H1 (cell line): ENCODE measurements at regions not wholly inside any gene's neighbourhood (a gene's known extent, or its start where the extent isn't known, plus 50 kb on each side); places are given as distances from the start of the nearest gene placed in this dataset.

ENCODE experiments used
- CTCF ChIA-PET: fragments of 300-600 bp; sonication (Branson Sonifier 250); formaldehyde crosslinking; loops from one replicate; lab custom pipeline; 2021; ENCODE audit not compliant: partially characterized antibody; lab: Charles Lee
- POLR2A ChIA-PET: fragments of 300-600 bp; sonication (Branson Sonifier 250); formaldehyde crosslinking; loops from one replicate; lab custom pipeline; 2021; ENCODE audit warnings: inconsistent platforms; ENCODE audit not compliant: partially characterized antibody; lab: Charles Lee
- DNase-seq, 2 experiments: peaks; one replicate each; pipeline versions ENCODE4 v3.0.0 to v3.0.0-alpha.2; 2010 to 2022; ENCODE audit warnings: low spot score in 2 of 2, low read depth in 1 of 2, mixed read lengths in 1 of 2
- FAIRE-seq: peaks from 2 replicates; lab custom pipeline; 2011; peaks lifted over from hg19 to GRCh38; lab: Jason Lieb, UNC
- H2AFZ ChIP-seq: 2 replicates; pipeline ENCODE4 v1.8.1; 2012; ENCODE audit warnings: low read length, inconsistent platforms
- H2AK5ac ChIP-seq: 2 replicates; pipeline ENCODE4 v1.6.1; 2013; ENCODE audit warnings: low read depth, low read length
- H2BK120ac ChIP-seq: replicated peaks from 2 replicates; pipeline ENCODE3; 2013; ENCODE audit warnings: low read depth, low read length, inconsistent platforms
- H2BK12ac ChIP-seq: 2 replicates; pipeline ENCODE4 v1.6.1; 2013; ENCODE audit warnings: low read depth, low read length
- H2BK15ac ChIP-seq: 2 replicates; pipeline ENCODE4 v1.6.1; 2013; ENCODE audit warnings: low read length
- H2BK20ac ChIP-seq: 2 replicates; pipeline ENCODE4 v1.6.1; 2013; ENCODE audit warnings: low read length
- H2BK5ac ChIP-seq: 2 replicates; pipeline ENCODE4 v1.6.1; 2013; ENCODE audit warnings: low read depth, low read length
- H3K14ac ChIP-seq: 2 replicates; pipeline ENCODE4 v1.6.1; 2013; ENCODE audit warnings: inconsistent platforms; ENCODE audit not compliant: insufficient read length
- H3K18ac ChIP-seq: 2 replicates; pipeline ENCODE4 v1.6.1; 2013; ENCODE audit warnings: low read length; ENCODE audit errors: extremely low read depth
- H3K23ac ChIP-seq: 2 replicates; pipeline ENCODE4 v1.6.1; 2013; ENCODE audit warnings: inconsistent platforms; ENCODE audit not compliant: insufficient read length
- H3K23me2 ChIP-seq: 2 replicates; pipeline ENCODE4 v1.6.1; 2013; ENCODE audit warnings: low read depth, low read length
- H3K27ac ChIP-seq: 2 replicates; pipeline ENCODE4 v1.6.1; 2011; ENCODE audit warnings: low read depth, low read length, inconsistent platforms
- H3K27me3 ChIP-seq, 4 experiments: replicated peaks in 1 of 4; 1 replicate in 1 of 4; 2 replicates in 3 of 4; pipeline versions ENCODE4 v1.6.1 to v1.8.1; 2011 to 2013; ENCODE audit warnings: low read length in 3 of 4, mild to moderate bottlenecking in 3 of 4, inconsistent platforms in 2 of 4, mixed read lengths in 2 of 4, moderate library complexity in 1 of 4; ENCODE audit not compliant: control insufficient read depth in 3 of 4, insufficient read depth in 3 of 4; ENCODE audit errors: extremely low read depth in 1 of 4
- H3K36me3 ChIP-seq, 4 experiments: 2 replicates each; pipeline versions ENCODE4 v1.6.1 to v1.8.1; 2011 to 2013; ENCODE audit warnings: mild to moderate bottlenecking in 4 of 4, low read length in 3 of 4, moderate library complexity in 2 of 4, control low read depth in 1 of 4, inconsistent platforms in 1 of 4; ENCODE audit not compliant: insufficient read depth in 4 of 4, control insufficient read depth in 2 of 4
- H3K4ac ChIP-seq: replicated peaks from 2 replicates; pipeline ENCODE3; 2013; ENCODE audit warnings: low read length, low read depth, mixed read lengths, inconsistent platforms; ENCODE audit not compliant: insufficient read length
- H3K4me1 ChIP-seq, 4 experiments: replicated peaks in 1 of 4; 1 replicate in 1 of 4; 2 replicates in 3 of 4; pipeline versions ENCODE4 v1.6.1 to v1.8.1; 2011 to 2013; ENCODE audit warnings: low read length in 3 of 4, inconsistent platforms in 2 of 4, mixed read lengths in 1 of 4; ENCODE audit not compliant: insufficient read depth in 4 of 4, control insufficient read depth in 3 of 4
- H3K4me2 ChIP-seq, 2 experiments: 2 replicates each; pipeline versions ENCODE4 v1.6.1 to v1.8.1; 2011 to 2013; ENCODE audit warnings: low read depth in 2 of 2, low read length in 2 of 2, control low read depth in 1 of 2, inconsistent platforms in 1 of 2, mild to moderate bottlenecking in 1 of 2; ENCODE audit not compliant: insufficient read depth in 1 of 2
- H3K4me3 ChIP-seq, 4 experiments: fragments of 200-600, 300-600 bp in 1 of 4; sonication (generic), shearing (Covaris generic), sonication (Bioruptor Twin) in 1 of 4; 2 replicates each; pipeline versions ENCODE4 v1.5.1 to v1.8.1; 2011 to 2016; ENCODE audit warnings: low read length in 4 of 4, low read depth in 3 of 4, control low read depth in 2 of 4, inconsistent platforms in 2 of 4, mild to moderate bottlenecking in 2 of 4, mixed read lengths in 1 of 4, moderate library complexity in 1 of 4; ENCODE audit not compliant: insufficient read depth in 2 of 4; ENCODE audit errors: extremely low read depth in 1 of 4
- H3K56ac ChIP-seq: replicated peaks from 2 replicates; pipeline ENCODE3; 2013; ENCODE audit warnings: low read depth, mild to moderate bottlenecking, mixed read lengths, low read length, inconsistent platforms; ENCODE audit not compliant: insufficient read length
- H3K79me1 ChIP-seq: 2 replicates; pipeline ENCODE4 v1.6.1; 2013; ENCODE audit warnings: low read depth, low read length, control low read depth
- H3K79me2 ChIP-seq, 2 experiments: 2 replicates each; pipeline versions ENCODE4 v1.6.1 to v1.8.1; 2012 to 2013; ENCODE audit warnings: low read length in 2 of 2, mild to moderate bottlenecking in 2 of 2, inconsistent platforms in 1 of 2; ENCODE audit not compliant: insufficient read depth in 2 of 2, control insufficient read depth in 1 of 2
- H3K9ac ChIP-seq, 4 experiments: replicated peaks in 1 of 4; 1 replicate in 1 of 4; 2 replicates in 3 of 4; pipeline versions ENCODE4 v1.6.1 to v1.8.1; 2011 to 2013; ENCODE audit warnings: low read depth in 3 of 4, low read length in 3 of 4, control low read depth in 2 of 4, mild to moderate bottlenecking in 2 of 4, moderate library complexity in 2 of 4, inconsistent platforms in 1 of 4; ENCODE audit errors: extremely low read depth in 1 of 4
- H3K9me3 ChIP-seq, 2 experiments: 2 replicates each; pipeline versions ENCODE4 v1.6.1 to v1.8.1; 2012 to 2013; ENCODE audit warnings: mild to moderate bottlenecking in 2 of 2, moderate library complexity in 2 of 2, control low read depth in 1 of 2, inconsistent platforms in 1 of 2, low read depth in 1 of 2, low read length in 1 of 2, mixed read lengths in 1 of 2; ENCODE audit not compliant: insufficient read depth in 2 of 2
- H4K20me1 ChIP-seq, 2 experiments: replicated peaks in 1 of 2; 2 replicates each; pipeline versions ENCODE3 to v1.8.1; 2011 to 2013; ENCODE audit warnings: inconsistent platforms in 2 of 2, low read length in 2 of 2, mild to moderate bottlenecking in 1 of 2; ENCODE audit not compliant: insufficient read depth in 2 of 2, control insufficient read depth in 1 of 2
- H4K5ac ChIP-seq: 2 replicates; pipeline ENCODE4 v1.6.1; 2013; ENCODE audit warnings: low read length, low read depth, mixed read lengths, inconsistent platforms; ENCODE audit not compliant: insufficient read length
- H4K8ac ChIP-seq: 2 replicates; pipeline ENCODE4 v1.8.0; 2013; ENCODE audit warnings: mild to moderate bottlenecking, moderate library complexity, low read length, inconsistent platforms; ENCODE audit not compliant: insufficient read depth; ENCODE audit errors: extremely low read depth
- H4K91ac ChIP-seq: replicated peaks from 2 replicates; pipeline ENCODE3; 2013; ENCODE audit warnings: low read length, mixed read lengths, inconsistent platforms; ENCODE audit not compliant: insufficient read length
- BCL11A ChIP-seq, 2 experiments: IDR thresholded peaks; one replicate each; pipeline ENCODE4 v1.6.1; 2011; ENCODE audit warnings: low read depth in 2 of 2, low read length in 2 of 2, mild to moderate bottlenecking in 2 of 2
- TAF1 ChIP-seq: IDR thresholded peaks from 2 replicates; pipeline ENCODE4 v1.6.1; 2011; ENCODE audit warnings: mild to moderate bottlenecking, low read depth, low read length
- WGBS, 2 experiments: shearing (Covaris generic) in 1 of 2; methylation state at CpG; one replicate each; pipeline versions ENCODE4 v1.1.6 to v1.1.7; 2013 to 2015; ENCODE audit warnings: low lambda C conversion rate in 2 of 2, mixed read lengths in 2 of 2, inconsistent platforms in 1 of 2, low coverage in 1 of 2, missing lambda C conversion rate in 1 of 2; ENCODE audit not compliant: insufficient replicate concordance in 2 of 2, insufficient coverage in 1 of 2, insufficient read length in 1 of 2; ENCODE audit errors: extremely low coverage in 1 of 2, missing lambda C conversion rate in 1 of 2; 5-methylcytosine and 5-hydroxymethylcytosine counted together

DNA sequence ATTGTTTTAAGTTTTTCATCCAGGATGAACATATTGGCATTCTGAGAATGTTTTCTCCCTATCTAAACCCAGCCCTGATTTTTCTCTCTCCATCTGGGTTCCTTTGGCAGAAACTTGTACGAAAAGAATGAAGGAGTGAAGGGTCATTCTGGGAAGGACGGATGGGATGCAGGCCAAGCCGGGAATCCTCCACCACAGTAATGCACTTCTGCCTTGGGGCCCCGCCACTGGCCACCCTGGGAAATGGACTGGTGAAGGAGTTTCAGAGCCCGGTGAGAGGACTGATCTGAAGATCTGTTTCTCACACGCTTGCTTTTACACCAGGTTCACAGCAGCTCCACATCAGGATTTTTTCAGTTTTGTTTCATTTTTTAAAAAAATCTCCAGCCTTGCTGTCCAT, 554.8 kb downstream of the BNC2 start:
- Histone ChIP-seq H3K9me3 (no peaks in the 10 kb centered on the region), H3K27ac (no peak overlapping the region), H2BK120ac (no peak overlapping the region), H2BK12ac (no peak overlapping the region), H4K91ac (no peak overlapping the region), H3K56ac (no peak overlapping the region), H3K4me3 (no peak overlapping the region), H2BK15ac (no peak overlapping the region), H3K23ac (no peak overlapping the region), H3K36me3 (no peaks in the 10 kb centered on the region), H2AFZ (no peak overlapping the region), H2BK20ac (no peak overlapping the region), H3K9ac (no peak overlapping the region), H3K23me2 (no peaks in the 10 kb centered on the region; the same call in 1 of the 2 replicates), H3K79me1 (no peaks in the 10 kb centered on the region), H3K18ac (no peak overlapping the region), H4K5ac (no peak overlapping the region), H2AK5ac (no peak overlapping the region), H2BK5ac (no peak overlapping the region), H4K20me1 (no peaks in the 10 kb centered on the region), H3K79me2 (no peaks in the 10 kb centered on the region), H3K4me1 (peaks cover 0 to 2% (median 0%) of the 10 kb centered on the region in 4 experiments; a peak in 1 of 7 replicates), H3K4me2 (no peak overlapping the region), H3K14ac (no peak overlapping the region), H4K8ac (no peak overlapping the region), H3K27me3 (no peaks in the 10 kb centered on the region), H3K4ac (no peak overlapping the region)
- no peak for DNase-seq
- POLR2A ChIA-PET: interaction anchor here (1.2 kb wide), 1 partner anchor 16 kb away, joined by 3 read pairs; no protein-coding TSS in a partner anchor
- TF ChIP-seq TAF1 (no peak), BCL11A (IDR thresholded peaks at IDR 0.05; ENCODE audit: low read depth in 2 of 2, low read length in 2 of 2) (no peak)
- FAIRE-seq: no peak
- CTCF ChIA-PET: interaction anchor here (1.0 to 2.5 kb wide), 6 partner anchors 9 to 106 kb away, joined by 3 to 7 read pairs (median 6); no protein-coding TSS in a partner anchor
- WGBS, 2 experiments: 87% methylated on average over 6 of the region's 6 CpGs; no CpG with 5 or more reads in 1 of the 2 experiments
